Peyer's patch (tissue), 4 donors: ENCODE measurements at regions not wholly inside any gene's neighbourhood (a gene's known extent, or its start where the extent isn't known, plus 50 kb on each side); places are given as distances from the start of the nearest gene placed in this dataset.

Experiments used
- CTCF ChIP-seq, 6 experiments: fragments of 450-650 bp in 4 of 6; fragments of 200-600 bp in 2 of 6; sonication (generic) in 1 of 6; IDR thresholded peaks; one replicate each; pipeline ENCODE4 v1.5.1; 2017 to 2019; ENCODE audit warnings: antibody characterized with exemption in 6 of 6, mild to moderate bottlenecking in 3 of 6, moderate library complexity in 1 of 6
- POLR2A ChIP-seq, 2 donors: fragments of 450-650 bp; IDR thresholded peaks; one replicate each; pipeline ENCODE4 v1.5.1; 2017; ENCODE audit warnings: antibody characterized with exemption in 2 of 2, mild to moderate bottlenecking in 2 of 2, moderate library complexity in 2 of 2

- TF ChIP-seq CTCF (IDR thresholded peaks at IDR 0.05) (no peak), POLR2A (IDR thresholded peaks at IDR 0.05) (no peak)
These were observed 365.4 kb upstream of the TNRC6C start for GRCh38 chr17:77593081-77593480.
